ENCODE measurements at regions not wholly inside any gene's neighbourhood (a gene's known extent, or its start where the extent isn't known, plus 50 kb on each side); places are given as distances from the start of the nearest gene placed in this dataset.

DNA sequence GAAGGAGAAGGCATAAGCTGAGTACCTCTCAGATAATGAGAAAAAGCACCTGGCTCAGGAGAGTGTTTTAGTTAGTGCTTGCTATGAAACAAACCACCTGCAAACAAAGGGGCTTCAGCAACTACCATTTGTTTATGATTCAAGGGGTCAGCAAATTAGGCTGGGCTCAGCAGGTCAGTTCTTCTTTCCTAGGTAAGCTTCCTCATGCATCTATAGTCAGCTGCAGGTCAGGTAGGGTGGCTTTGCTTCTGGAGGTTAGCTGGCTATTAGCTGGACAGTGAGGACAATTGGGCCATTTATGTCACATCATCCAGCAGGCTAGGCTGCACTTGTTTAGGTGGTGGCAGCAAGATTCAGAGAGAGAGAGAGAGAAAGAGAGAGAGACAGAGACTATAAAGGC is 185.5 kb downstream of the EMX2 start:
- ChIA-PET CTCF (no interaction called here), POLR2A (no interaction called here)
- TF ChIP-seq CTCF (IDR thresholded peaks at IDR 0.05; ENCODE audit: insufficient read depth, low read length, missing control alignments), result no peak
- no peak overlapping the region for H3K4me3 ChIP-seq (ENCODE audit: low read depth, low read length)
- no peak for DNase-seq (ENCODE audit: low read depth, low spot score)

DNA sequence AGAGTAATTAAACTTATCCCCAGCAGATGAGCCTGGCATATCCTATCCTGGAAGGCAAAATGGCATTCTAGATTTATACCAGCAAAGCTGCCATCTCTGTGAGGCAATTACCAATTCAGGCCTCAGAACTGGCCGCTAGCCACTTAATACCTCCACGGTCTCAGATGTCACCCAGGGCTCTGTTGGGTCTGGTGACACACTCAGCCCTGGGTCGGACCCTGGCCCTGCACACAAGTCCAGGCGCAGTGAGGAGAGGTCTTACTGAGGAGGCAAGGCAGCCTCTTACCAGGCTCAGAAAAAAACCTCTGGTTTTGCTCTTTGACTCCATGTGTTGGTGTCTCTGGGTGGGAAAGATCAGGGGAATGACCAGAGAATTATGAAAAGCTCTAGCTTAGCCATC is 186.6 kb downstream of the EMX2 start:
- H3K4me3 ChIP-seq (ENCODE audit: low read depth, low read length), result no peak overlapping the region
- POLR2A ChIA-PET, result no interaction called here
- no peak for TF ChIP-seq CTCF (IDR thresholded peaks at IDR 0.05; ENCODE audit: insufficient read depth, low read length, missing control alignments)
- no peak for DNase-seq (ENCODE audit: low read depth, low spot score)
- CTCF ChIA-PET, result no interaction called here

DNA sequence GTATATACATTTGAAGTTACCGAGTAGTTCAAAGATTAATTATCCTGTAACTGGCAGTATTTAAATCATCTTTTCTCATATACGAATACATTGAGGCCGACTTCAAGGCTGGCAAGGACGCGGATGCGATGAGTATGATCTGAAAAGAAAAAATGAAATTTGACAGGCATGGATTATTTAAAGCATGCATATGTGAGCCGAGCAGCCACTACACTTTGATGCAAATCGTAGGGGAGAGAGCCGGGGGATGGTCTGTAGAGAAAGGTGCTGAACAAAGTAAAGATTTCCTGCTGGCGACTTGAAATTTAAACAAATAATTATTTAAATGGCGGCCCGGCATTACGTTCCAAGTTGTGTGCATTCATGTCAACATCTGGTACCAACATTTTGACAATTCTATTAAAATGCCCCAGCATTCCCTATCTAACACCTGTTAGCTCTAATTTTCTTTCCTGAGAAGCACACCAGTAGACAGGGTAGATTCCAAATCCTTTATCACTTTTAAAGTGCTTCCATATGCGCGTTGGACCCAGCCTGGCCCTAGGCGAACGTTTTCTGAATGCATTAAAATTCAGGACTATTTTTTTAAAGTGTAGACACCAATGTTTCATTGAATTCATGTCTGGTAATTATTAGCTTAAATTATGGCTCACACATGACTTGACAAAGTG is 188.7 kb downstream of the EMX2 start:
- ChIA-PET POLR2A (no interaction called here), CTCF (no interaction called here)
- DNase-seq (ENCODE audit: low read depth, low spot score), result no peak
- no peak for TF ChIP-seq CTCF (IDR thresholded peaks at IDR 0.05; ENCODE audit: insufficient read depth, low read length, missing control alignments)
- no peak overlapping the region for H3K4me3 ChIP-seq (ENCODE audit: low read depth, low read length)

DNA sequence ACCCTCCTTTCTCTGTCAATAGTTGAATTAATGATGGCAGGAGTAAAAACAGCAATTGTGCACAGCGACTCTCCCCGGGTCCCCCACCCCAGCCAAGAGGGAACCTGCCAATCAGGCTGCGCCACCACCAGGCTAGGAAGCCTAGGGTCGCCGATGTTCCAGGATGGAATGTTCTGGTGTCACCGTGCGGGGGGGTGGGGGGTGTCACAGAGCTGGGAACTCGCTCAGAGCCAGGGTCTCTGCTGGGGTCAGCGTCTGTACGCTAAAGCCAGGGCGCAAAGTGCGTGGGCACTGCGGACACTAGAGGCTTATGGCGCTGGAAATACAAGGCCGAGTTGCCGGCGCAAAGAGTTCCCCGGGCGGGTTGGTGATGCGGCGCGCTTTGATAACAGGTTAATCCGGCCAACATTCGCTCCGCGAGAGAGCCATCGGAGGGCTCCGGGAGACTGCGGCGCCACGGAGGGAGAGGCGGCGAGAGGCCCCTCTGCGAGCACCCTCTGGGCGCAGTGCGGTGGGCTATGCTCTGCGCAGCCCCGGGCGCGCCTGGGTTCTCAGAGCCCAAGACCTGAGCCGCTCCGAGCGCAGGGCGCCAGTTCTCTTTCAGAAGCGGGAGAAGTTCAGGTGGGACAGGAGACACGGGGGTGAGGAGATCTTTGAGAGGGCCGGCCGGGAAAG is 192.3 kb downstream of the EMX2 start:
- CTCF ChIA-PET, result no interaction called here
- no peak for TF ChIP-seq CTCF (IDR thresholded peaks at IDR 0.05; ENCODE audit: insufficient read depth, low read length, missing control alignments)
- POLR2A ChIA-PET, result no interaction called here
- DNase-seq (ENCODE audit: low read depth, low spot score), result no peak
- no peak overlapping the region for H3K4me3 ChIP-seq (ENCODE audit: low read depth, low read length)

GRCh38 chr10:117736655-117737054 is 194.1 kb downstream of the EMX2 start:
- no peak for DNase-seq (ENCODE audit: low read depth, low spot score)
- CTCF ChIA-PET, result no interaction called here
- POLR2A ChIA-PET, result no interaction called here

GRCh38 chr10:117740088-117740487 is 197.5 kb downstream of the EMX2 start:
- DNase-seq (ENCODE audit: low read depth, low spot score), result no peak
- H3K4me3 ChIP-seq (ENCODE audit: low read depth, low read length), result no peak overlapping the region
- TF ChIP-seq CTCF (IDR thresholded peaks at IDR 0.05; ENCODE audit: insufficient read depth, low read length, missing control alignments), result no peak
- POLR2A ChIA-PET, result no interaction called here
- CTCF ChIA-PET, result no interaction called here

More at GRCh38 chr10:117736655-117737054, 194.1 kb downstream of the EMX2 start:
- TF ChIP-seq CTCF (IDR thresholded peaks at IDR 0.05; ENCODE audit: insufficient read depth, low read length, missing control alignments), result no peak
- H3K4me3 ChIP-seq (ENCODE audit: low read depth, low read length), result no peak overlapping the region

All from AG04449 (cell line).